ENCODE measurements at regions not wholly inside any gene's neighbourhood (a gene's known extent, or its start where the extent isn't known, plus 50 kb on each side); places are given as distances from the start of the nearest gene placed in this dataset.

DNA sequence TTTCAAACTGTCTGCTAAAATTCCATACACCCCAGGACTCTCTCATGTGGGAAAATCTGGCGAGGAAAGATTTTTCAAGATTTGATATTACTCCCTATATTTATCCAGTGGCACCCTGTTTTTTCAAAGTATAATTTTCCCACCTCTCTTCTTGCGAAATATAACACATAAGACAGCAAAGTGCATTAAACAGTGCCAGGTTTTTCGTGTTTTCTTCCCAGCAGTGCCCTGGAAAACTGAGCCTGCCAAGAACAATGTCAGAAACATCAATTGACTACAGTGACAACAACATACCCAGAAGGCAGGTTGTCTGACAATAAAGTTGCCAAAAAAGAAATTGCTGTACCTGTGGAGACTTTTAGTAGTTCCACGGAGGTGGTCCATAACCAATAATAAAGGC lies 545.0 kb upstream of the ZNF608 start:
- no peak for TF ChIP-seq POLR2A (IDR thresholded peaks at IDR 0.05; ENCODE audit: low read length)
- TF ChIP-seq MAZ (IDR thresholded peaks at IDR 0.05; ENCODE audit: borderline replicate concordance, low read depth, low read length), result no peak
- TF ChIP-seq, protein P1, sequence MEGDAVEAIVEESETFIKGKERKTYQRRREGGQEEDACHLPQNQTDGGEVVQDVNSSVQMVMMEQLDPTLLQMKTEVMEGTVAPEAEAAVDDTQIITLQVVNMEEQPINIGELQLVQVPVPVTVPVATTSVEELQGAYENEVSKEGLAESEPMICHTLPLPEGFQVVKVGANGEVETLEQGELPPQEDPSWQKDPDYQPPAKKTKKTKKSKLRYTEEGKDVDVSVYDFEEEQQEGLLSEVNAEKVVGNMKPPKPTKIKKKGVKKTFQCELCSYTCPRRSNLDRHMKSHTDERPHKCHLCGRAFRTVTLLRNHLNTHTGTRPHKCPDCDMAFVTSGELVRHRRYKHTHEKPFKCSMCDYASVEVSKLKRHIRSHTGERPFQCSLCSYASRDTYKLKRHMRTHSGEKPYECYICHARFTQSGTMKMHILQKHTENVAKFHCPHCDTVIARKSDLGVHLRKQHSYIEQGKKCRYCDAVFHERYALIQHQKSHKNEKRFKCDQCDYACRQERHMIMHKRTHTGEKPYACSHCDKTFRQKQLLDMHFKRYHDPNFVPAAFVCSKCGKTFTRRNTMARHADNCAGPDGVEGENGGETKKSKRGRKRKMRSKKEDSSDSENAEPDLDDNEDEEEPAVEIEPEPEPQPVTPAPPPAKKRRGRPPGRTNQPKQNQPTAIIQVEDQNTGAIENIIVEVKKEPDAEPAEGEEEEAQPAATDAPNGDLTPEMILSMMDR (IDR thresholded peaks at IDR 0.05), result no peak
- no peak for TF ChIP-seq NFE2L2 (conservative IDR thresholded peaks at IDR 0.05; ENCODE audit: low read length)
- no peak for TF ChIP-seq EP300 (IDR thresholded peaks at IDR 0.05)
- TF ChIP-seq MYC (IDR thresholded peaks at IDR 0.05; ENCODE audit: borderline replicate concordance, low read length), result no peak
- TF ChIP-seq, protein P2, sequence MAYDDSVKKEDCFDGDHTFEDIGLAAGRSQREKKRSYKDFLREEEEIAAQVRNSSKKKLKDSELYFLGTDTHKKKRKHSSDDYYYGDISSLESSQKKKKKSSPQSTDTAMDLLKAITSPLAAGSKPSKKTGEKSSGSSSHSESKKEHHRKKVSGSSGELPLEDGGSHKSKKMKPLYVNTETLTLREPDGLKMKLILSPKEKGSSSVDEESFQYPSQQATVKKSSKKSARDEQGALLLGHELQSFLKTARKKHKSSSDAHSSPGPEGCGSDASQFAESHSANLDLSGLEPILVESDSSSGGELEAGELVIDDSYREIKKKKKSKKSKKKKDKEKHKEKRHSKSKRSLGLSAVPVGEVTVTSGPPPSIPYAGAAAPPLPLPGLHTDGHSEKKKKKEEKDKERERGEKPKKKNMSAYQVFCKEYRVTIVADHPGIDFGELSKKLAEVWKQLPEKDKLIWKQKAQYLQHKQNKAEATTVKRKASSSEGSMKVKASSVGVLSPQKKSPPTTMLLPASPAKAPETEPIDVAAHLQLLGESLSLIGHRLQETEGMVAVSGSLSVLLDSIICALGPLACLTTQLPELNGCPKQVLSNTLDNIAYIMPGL (CRISPR knock-in tag; IDR thresholded peaks at IDR 0.05; ENCODE audit: borderline replicate concordance), result no peak
